ENCODE measurements at regions not wholly inside any gene's neighbourhood (a gene's known extent, or its start where the extent isn't known, plus 50 kb on each side); places are given as distances from the start of the nearest gene placed in this dataset.
A peak's percentile ranks its signal among the peaks of the same experiment; 100 is the strongest.

GRCh38 chr12:33587784-33588712 is 148.4 kb upstream of the SYT10 start:
- no peak overlapping the region for H3K4ac ChIP-seq (ENCODE audit: low read depth in 1 of 2, low read length in 2 of 2)
- no peak overlapping the region for H2BK5ac ChIP-seq (ENCODE audit: low read depth, low read length, poor library complexity, severe bottlenecking)
- H2AFZ ChIP-seq (ENCODE audit: low read depth, low read length), result no peak overlapping the region
- no peak overlapping the region for H3K27ac ChIP-seq (ENCODE audit: low read length, poor library complexity, severe bottlenecking)
- no peak overlapping the region for H2AK5ac ChIP-seq (ENCODE audit: low read length, severe bottlenecking)
- H3K4me3 ChIP-seq (ENCODE audit: insufficient read depth in 1 of 2, low read depth in 1 of 2, low read length in 2 of 2), result no peak overlapping the region
- no peak overlapping the region for H2BK12ac ChIP-seq (ENCODE audit: low read length in 2 of 2)
- H3K36me3 ChIP-seq (ENCODE audit: control insufficient read depth in 1 of 2, insufficient read depth in 2 of 2, low read depth in 1 of 2, low read length in 2 of 2), result no peaks in the 10 kb centered on the region
- peak; percentile 35 for DNase-seq
- no peak overlapping the region for H3K23ac ChIP-seq (ENCODE audit: low read length in 2 of 2)
- H3K27me3 ChIP-seq (ENCODE audit: control insufficient read depth in 1 of 2, insufficient read depth in 1 of 2, low read length in 2 of 2), result no peaks in the 10 kb centered on the region
- no peak overlapping the region for H4K8ac ChIP-seq (ENCODE audit: low read length)
- H3K4me2 ChIP-seq (ENCODE audit: low read length, poor library complexity, severe bottlenecking), result no peak overlapping the region
- H4K91ac ChIP-seq (ENCODE audit: low read length), result no peak overlapping the region
- no peaks in the 10 kb centered on the region for H3K4me1 ChIP-seq (ENCODE audit: control insufficient read depth, insufficient read depth, low read depth, low read length)
- H3K18ac ChIP-seq (ENCODE audit: low read depth in 1 of 2, low read length in 2 of 2), result no peak overlapping the region
- H3K14ac ChIP-seq (ENCODE audit: low read length in 2 of 2), result no peak overlapping the region
- no peaks in the 10 kb centered on the region for H3K9me3 ChIP-seq (ENCODE audit: control insufficient read depth, low read length)
- 44% methylated on average over 8 of the region's 8 CpGs for WGBS
- H3K79me1 ChIP-seq (replicated peaks; ENCODE audit: low read length, poor library complexity, severe bottlenecking), result no peaks in the 10 kb centered on the region
- H2BK15ac ChIP-seq (ENCODE audit: low read depth, poor library complexity, severe bottlenecking), result no peak overlapping the region
- no peak overlapping the region for H2BK120ac ChIP-seq (ENCODE audit: low read depth, low read length)
- H3K9ac ChIP-seq (ENCODE audit: low read length), result peak overlapping the region; percentile 48

- Histone ChIP-seq H2AFZ (ENCODE audit: low read depth, low read length) (no peak overlapping the region), H3K9ac (ENCODE audit: low read length) (no peak overlapping the region), H2BK5ac (ENCODE audit: low read depth, low read length, poor library complexity, severe bottlenecking) (no peak overlapping the region), H4K91ac (ENCODE audit: low read length) (no peak overlapping the region), H3K27me3 (ENCODE audit: control insufficient read depth in 1 of 2, insufficient read depth in 1 of 2, low read length in 2 of 2) (no peaks in the 10 kb centered on the region), H3K23ac (ENCODE audit: low read length in 2 of 2) (no peak overlapping the region), H3K18ac (ENCODE audit: low read depth in 1 of 2, low read length in 2 of 2) (no peak overlapping the region), H3K36me3 (ENCODE audit: control insufficient read depth in 1 of 2, insufficient read depth in 2 of 2, low read depth in 1 of 2, low read length in 2 of 2) (no peaks in the 10 kb centered on the region), H3K4ac (ENCODE audit: low read depth in 1 of 2, low read length in 2 of 2) (no peak overlapping the region), H3K4me2 (ENCODE audit: low read length, poor library complexity, severe bottlenecking) (no peak overlapping the region), H3K79me1 (replicated peaks; ENCODE audit: low read length, poor library complexity, severe bottlenecking) (no peaks in the 10 kb centered on the region), H3K4me3 (ENCODE audit: insufficient read depth in 1 of 2, low read depth in 1 of 2, low read length in 2 of 2) (no peak overlapping the region), H3K9me3 (ENCODE audit: control insufficient read depth, low read length) (no peaks in the 10 kb centered on the region), H2BK15ac (ENCODE audit: low read depth, poor library complexity, severe bottlenecking) (no peak overlapping the region), H3K4me1 (ENCODE audit: control insufficient read depth, insufficient read depth, low read depth, low read length) (no peaks in the 10 kb centered on the region), H2BK120ac (ENCODE audit: low read depth, low read length) (no peak overlapping the region), H4K8ac (ENCODE audit: low read length) (no peak overlapping the region), H3K27ac (ENCODE audit: low read length, poor library complexity, severe bottlenecking) (no peak overlapping the region), H2AK5ac (ENCODE audit: low read length, severe bottlenecking) (no peak overlapping the region), H2BK12ac (ENCODE audit: low read length in 2 of 2) (no peak overlapping the region), H3K14ac (ENCODE audit: low read length in 2 of 2) (no peak overlapping the region)
- WGBS, result 67% methylated on average over 4 of the region's 4 CpGs
- DNase-seq, result no peak
These were observed 149.2 kb upstream of the SYT10 start for GRCh38 chr12:33588725-33589405.

GRCh38 chr12:33589576-33590114 is 150.0 kb upstream of the SYT10 start:
- Histone ChIP-seq H2BK15ac (ENCODE audit: low read depth, poor library complexity, severe bottlenecking) (no peak overlapping the region), H3K9me3 (ENCODE audit: control insufficient read depth, low read length) (no peaks in the 10 kb centered on the region), H3K23ac (ENCODE audit: low read length in 2 of 2) (no peak overlapping the region), H4K8ac (ENCODE audit: low read length) (no peak overlapping the region), H3K4me2 (ENCODE audit: low read length, poor library complexity, severe bottlenecking) (no peak overlapping the region), H2AFZ (ENCODE audit: low read depth, low read length) (no peak overlapping the region), H3K27me3 (ENCODE audit: control insufficient read depth in 1 of 2, insufficient read depth in 1 of 2, low read length in 2 of 2) (no peaks in the 10 kb centered on the region), H2BK12ac (ENCODE audit: low read length in 2 of 2) (no peak overlapping the region), H3K4me3 (ENCODE audit: insufficient read depth in 1 of 2, low read depth in 1 of 2, low read length in 2 of 2) (no peak overlapping the region), H3K79me1 (replicated peaks; ENCODE audit: low read length, poor library complexity, severe bottlenecking) (no peaks in the 10 kb centered on the region), H2BK120ac (ENCODE audit: low read depth, low read length) (no peak overlapping the region), H3K18ac (ENCODE audit: low read depth in 1 of 2, low read length in 2 of 2) (no peak overlapping the region), H2BK5ac (ENCODE audit: low read depth, low read length, poor library complexity, severe bottlenecking) (no peak overlapping the region), H3K4me1 (ENCODE audit: control insufficient read depth, insufficient read depth, low read depth, low read length) (no peaks in the 10 kb centered on the region), H3K14ac (ENCODE audit: low read length in 2 of 2) (no peak overlapping the region), H3K4ac (ENCODE audit: low read depth in 1 of 2, low read length in 2 of 2) (no peak overlapping the region), H3K9ac (ENCODE audit: low read length) (no peak overlapping the region), H3K27ac (ENCODE audit: low read length, poor library complexity, severe bottlenecking) (no peak overlapping the region), H3K36me3 (ENCODE audit: control insufficient read depth in 1 of 2, insufficient read depth in 2 of 2, low read depth in 1 of 2, low read length in 2 of 2) (no peaks in the 10 kb centered on the region), H4K91ac (ENCODE audit: low read length) (no peak overlapping the region), H2AK5ac (ENCODE audit: low read length, severe bottlenecking) (no peak overlapping the region)
- WGBS, result 29% methylated on average over 3 of the region's 3 CpGs
- no peak for DNase-seq

- Histone ChIP-seq H2BK5ac (ENCODE audit: low read depth, low read length, poor library complexity, severe bottlenecking) (no peak overlapping the region), H3K4me1 (ENCODE audit: control insufficient read depth, insufficient read depth, low read depth, low read length) (no peaks in the 10 kb centered on the region), H3K4me3 (ENCODE audit: insufficient read depth in 1 of 2, low read depth in 1 of 2, low read length in 2 of 2) (no peak overlapping the region), H2BK120ac (ENCODE audit: low read depth, low read length) (no peak overlapping the region), H3K79me1 (replicated peaks; ENCODE audit: low read length, poor library complexity, severe bottlenecking) (no peaks in the 10 kb centered on the region), H3K4ac (ENCODE audit: low read depth in 1 of 2, low read length in 2 of 2) (no peak overlapping the region), H2BK12ac (ENCODE audit: low read length in 2 of 2) (no peak overlapping the region), H2BK15ac (ENCODE audit: low read depth, poor library complexity, severe bottlenecking) (no peak overlapping the region), H3K36me3 (ENCODE audit: control insufficient read depth in 1 of 2, insufficient read depth in 2 of 2, low read depth in 1 of 2, low read length in 2 of 2) (no peaks in the 10 kb centered on the region), H3K9me3 (ENCODE audit: control insufficient read depth, low read length) (no peaks in the 10 kb centered on the region), H2AK5ac (ENCODE audit: low read length, severe bottlenecking) (no peak overlapping the region), H2AFZ (ENCODE audit: low read depth, low read length) (no peak overlapping the region), H4K8ac (ENCODE audit: low read length) (no peak overlapping the region), H3K23ac (ENCODE audit: low read length in 2 of 2) (no peak overlapping the region), H3K4me2 (ENCODE audit: low read length, poor library complexity, severe bottlenecking) (no peak overlapping the region), H3K27me3 (ENCODE audit: control insufficient read depth in 1 of 2, insufficient read depth in 1 of 2, low read length in 2 of 2) (no peaks in the 10 kb centered on the region), H3K14ac (ENCODE audit: low read length in 2 of 2) (no peak overlapping the region), H3K27ac (ENCODE audit: low read length, poor library complexity, severe bottlenecking) (no peak overlapping the region), H3K18ac (ENCODE audit: low read depth in 1 of 2, low read length in 2 of 2) (no peak overlapping the region), H3K9ac (ENCODE audit: low read length) (no peak overlapping the region), H4K91ac (ENCODE audit: low read length) (no peak overlapping the region)
- WGBS, result 67% methylated on average over 1 of the region's 1 CpG
- DNase-seq, result no peak
These were observed 154.1 kb upstream of the SYT10 start for GRCh38 chr12:33593753-33594152.
